ENCODE measurements at regions not wholly inside any gene's neighbourhood (a gene's known extent, or its start where the extent isn't known, plus 50 kb on each side); places are given as distances from the start of the nearest gene placed in this dataset.
"Not testable (repeated sequence)": the region's sequence is repeated elsewhere in the genome, so short reads cannot be mapped to it uniquely, and the experiment has no call there.

DNA sequence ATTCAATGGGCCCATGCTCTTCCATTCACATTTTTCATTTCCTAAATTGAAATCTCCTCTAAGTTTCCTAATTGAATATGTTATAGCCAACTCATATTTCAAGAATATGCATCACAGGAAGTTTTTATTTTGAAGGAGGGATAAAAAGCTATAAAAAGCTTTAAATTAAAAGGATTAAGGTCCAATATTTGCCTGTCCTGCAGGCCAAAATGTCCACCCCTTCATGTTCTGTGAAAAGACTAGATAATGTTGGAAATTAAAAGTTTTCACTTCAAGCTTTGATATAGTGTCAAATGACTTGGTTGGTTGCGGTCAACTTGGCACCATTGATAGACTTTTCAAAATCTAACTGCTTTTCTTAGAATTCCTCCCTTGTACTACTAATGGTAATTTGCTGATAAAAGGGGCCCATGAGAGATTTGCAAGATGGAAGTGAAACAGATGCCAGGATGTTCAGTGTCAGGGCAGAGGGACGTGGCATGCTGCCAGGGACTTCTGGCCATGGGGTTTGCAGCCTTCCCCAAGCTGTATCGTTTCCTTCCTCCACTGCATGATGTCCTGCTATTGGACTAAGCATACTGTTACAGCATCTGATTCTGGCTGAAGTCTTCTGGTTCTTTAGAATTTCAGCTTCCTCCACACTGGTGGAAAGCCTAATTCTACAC is 547.3 kb upstream of the MIR17HG start:
- DNase-seq (ENCODE audit: low read depth) = no peak

DNA sequence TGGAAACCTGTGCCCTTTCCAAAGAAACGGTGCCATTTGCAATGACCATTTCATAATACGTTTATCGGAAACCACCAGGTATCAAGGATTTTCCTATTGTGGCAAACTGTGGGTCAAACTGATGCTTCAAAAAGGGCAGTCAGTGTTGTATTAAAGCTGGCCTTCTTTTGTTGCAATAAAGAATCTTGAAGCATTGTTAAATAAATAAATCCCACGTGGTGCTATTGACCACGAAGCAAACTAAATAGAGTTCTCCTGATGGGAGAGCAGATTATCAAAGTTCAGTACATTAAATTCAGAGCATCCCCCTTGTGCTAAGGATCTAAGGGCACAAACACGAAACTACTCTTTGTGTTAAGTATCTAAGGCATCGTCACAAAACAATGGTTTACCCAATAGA is 545.9 kb upstream of the MIR17HG start:
- DNase-seq (ENCODE audit: low read depth) = no peak

GRCh38 chr13:90803210-90803609 is 544.3 kb upstream of the MIR17HG start:
- no peak for DNase-seq (ENCODE audit: low read depth)

- DNase-seq (ENCODE audit: low read depth) = no peak
Observed at GRCh38 chr13:90806016-90806615, 541.4 kb upstream of the MIR17HG start.

DNA sequence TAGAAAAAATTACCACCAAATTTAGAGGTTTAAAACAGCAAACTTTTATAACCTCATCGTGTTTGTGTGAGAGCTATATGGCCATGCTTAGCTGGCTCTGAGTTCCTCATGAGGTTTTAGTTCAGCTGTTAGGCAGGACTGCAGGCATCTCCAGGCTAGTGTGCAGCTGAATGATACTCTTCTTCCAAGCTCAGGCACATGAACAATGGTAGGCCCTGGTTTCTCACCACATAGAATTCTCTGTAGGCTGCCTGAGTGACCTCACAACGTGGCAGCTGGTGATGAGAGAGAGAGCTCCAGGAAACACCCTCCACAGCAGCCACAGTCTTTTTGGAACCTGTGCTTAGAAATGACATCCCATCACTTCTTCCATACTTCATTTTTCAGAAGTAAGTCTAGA is 540.6 kb upstream of the MIR17HG start:
- no peak for DNase-seq (ENCODE audit: low read depth)

- no peak for DNase-seq (ENCODE audit: low read depth)
Observed at GRCh38 chr13:90808838-90809237, 538.6 kb upstream of the MIR17HG start.

- no peak for DNase-seq (ENCODE audit: low read depth)
Observed at GRCh38 chr13:90824032-90824431, 523.5 kb upstream of the MIR17HG start.

- no peak for DNase-seq (ENCODE audit: low read depth)
Observed at GRCh38 chr13:90826688-90827087, 520.8 kb upstream of the MIR17HG start.

- no peak for DNase-seq (ENCODE audit: low read depth)
Observed at GRCh38 chr13:90830782-90831181, 516.7 kb upstream of the MIR17HG start.

- DNase-seq (ENCODE audit: low read depth) = no peak
Observed at GRCh38 chr13:90833951-90834350, 513.5 kb upstream of the MIR17HG start.

GRCh38 chr13:90834700-90835099 is 512.8 kb upstream of the MIR17HG start:
- no peak for DNase-seq (ENCODE audit: low read depth)

GRCh38 chr13:90835826-90836225 is 511.7 kb upstream of the MIR17HG start:
- no peak for DNase-seq (ENCODE audit: low read depth)

GRCh38 chr13:90838317-90838960 is 509.0 kb upstream of the MIR17HG start:
- DNase-seq (ENCODE audit: low read depth) = no peak

- DNase-seq (ENCODE audit: low read depth) = no peak
Observed at GRCh38 chr13:90839061-90839460, 508.4 kb upstream of the MIR17HG start.

DNA sequence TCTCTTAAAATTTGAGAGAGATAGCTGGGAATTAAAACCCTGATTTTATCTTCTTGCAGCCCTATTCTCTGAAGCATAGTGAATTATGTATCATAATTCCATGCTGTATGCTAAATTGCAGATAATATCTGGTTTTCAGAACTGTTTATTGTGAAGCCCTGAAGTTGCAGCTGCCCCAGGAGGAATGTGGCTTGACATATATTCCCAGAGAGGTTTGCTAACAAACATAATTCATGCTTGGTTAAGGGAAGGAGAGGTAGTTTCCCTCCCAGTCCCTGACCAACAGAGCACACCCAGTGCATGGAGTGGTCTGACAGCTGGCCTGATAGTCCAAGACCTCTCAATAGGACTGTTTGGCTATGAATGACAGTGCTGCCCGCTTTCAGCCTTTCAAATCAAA is 500.6 kb upstream of the MIR17HG start:
- DNase-seq (ENCODE audit: low read depth) = no peak

DNA sequence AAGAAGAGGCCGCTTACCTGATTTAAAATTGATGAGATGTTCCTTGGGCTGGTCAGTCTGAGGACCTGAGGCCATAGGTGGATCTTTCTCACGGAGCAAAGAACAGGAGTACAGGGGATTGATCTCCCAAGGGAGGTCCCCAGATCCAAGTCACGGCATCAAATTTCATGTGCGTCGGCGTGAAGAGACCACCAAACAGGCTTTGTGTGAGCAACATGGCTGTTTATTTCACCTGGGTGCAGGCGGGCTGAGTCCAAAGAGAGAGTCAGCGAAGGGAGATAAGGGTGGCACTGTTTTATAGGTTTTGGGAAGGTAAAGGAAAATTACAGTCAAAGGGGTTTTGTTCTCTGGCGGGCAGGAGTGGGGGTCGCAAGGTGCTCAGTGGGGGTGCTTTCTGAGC is 493.8 kb upstream of the MIR17HG start:
- not testable (repeated sequence) for DNase-seq (ENCODE audit: low read depth)

DNA sequence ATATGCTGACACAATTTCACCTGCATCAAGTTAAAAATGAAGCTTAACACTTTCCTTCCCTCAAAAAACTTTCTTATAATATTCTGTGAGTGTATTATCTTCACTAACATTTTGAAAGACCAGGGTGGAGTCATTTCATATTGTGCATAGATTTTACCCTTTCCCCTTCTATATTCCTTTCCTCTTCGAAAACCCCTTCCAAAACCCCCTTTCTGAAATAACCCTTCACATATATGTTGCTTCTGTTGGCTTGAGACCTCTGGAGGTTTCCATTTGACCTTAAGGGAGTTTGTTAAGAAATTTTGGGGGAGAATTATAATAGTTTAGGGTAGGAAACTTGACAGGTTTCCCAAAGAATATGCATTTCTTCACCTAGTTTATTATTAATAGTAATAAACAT is 489.6 kb upstream of the MIR17HG start:
- no peak for DNase-seq (ENCODE audit: low read depth)

DNA sequence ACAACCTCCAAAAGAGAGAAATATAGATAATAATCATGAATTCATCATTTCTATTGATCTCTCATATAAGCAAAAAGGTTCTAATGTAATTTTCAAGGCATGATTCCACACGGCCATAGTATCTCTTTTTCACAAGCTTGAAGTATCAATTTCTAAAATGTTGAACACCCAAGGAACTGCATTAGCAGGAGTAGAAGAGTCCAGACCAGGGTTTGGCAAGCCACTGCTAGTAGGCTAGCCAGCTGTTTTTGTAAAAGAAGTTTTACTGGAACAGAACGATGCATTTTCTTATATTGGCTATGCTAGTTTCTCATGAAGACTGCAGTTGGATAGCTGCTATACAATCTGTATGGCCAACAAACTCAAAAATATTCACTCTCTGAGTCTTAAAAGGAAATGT is 481.5 kb upstream of the MIR17HG start:
- no peak for DNase-seq (ENCODE audit: low read depth)

GRCh38 chr13:90867336-90867683 is 480.2 kb upstream of the MIR17HG start:
- no peak for DNase-seq (ENCODE audit: low read depth)

DNA sequence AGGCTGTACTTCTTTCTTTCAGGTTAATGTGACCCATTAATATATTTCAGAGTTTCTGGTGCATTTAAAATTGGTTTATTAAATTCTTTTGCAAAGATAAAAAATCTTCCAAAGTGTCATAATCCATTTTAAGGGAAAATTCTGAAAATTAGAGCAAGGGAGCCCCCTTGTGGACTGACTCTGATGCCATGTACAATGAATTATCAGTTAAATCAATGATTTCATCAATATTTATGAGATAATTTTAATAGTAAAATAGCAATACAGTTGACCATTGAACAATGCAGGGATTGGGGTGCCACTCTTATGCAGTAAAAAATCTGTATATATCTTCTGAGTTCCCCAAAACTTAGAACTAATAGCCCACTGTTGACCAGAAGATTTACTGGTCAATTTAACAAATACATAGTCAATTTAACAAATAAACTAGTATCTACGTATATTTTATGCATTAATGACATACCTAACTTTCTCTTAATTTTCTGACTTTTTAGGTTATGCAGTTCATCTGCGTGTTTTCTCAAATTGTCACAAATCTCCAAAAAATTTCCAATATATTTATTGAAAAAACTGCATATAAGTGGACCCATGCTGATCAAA is 479.1 kb upstream of the MIR17HG start:
- DNase-seq (ENCODE audit: low read depth) = no peak

GRCh38 chr13:90869580-90869979 is 477.9 kb upstream of the MIR17HG start:
- DNase-seq (ENCODE audit: low read depth) = no peak

DNA sequence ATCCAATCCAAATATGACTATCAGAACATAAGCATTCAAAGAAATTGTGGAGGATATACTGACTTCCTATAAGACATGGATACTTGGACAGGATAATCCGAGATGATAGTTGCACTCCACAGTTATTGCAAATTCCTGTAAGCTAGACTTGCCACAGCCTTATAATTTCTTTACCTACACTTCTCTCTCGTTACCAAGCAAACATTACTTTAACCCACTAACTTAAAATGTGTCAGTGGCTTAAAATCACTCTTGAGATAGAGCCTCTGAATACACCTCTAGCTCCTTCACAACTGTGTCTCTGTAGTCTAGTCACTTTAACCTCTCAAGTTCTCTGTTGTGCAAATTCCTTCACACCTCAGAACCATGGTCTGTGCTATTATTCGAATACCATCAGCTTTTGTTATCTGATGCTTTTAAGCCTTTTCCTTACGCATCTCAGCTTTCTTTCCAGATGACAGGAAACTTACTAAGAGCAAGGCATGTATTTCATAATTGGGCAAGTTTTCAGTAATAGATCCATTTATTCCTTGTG is 474.9 kb upstream of the MIR17HG start:
- no peak for DNase-seq (ENCODE audit: low read depth)

- no peak for DNase-seq (ENCODE audit: low read depth)
Observed at GRCh38 chr13:90880790-90881189, 466.7 kb upstream of the MIR17HG start.

Measured in stimulated activated CD8-positive, alpha-beta memory T cell treated with anti-CD3 and anti-CD28 coated beads, Interleukin-15, amount 100 ng/mL, for 1 hour (primary cell).